ENCODE measurements at regions not wholly inside any gene's neighbourhood (a gene's known extent, or its start where the extent isn't known, plus 50 kb on each side); places are given as distances from the start of the nearest gene placed in this dataset.

DNA sequence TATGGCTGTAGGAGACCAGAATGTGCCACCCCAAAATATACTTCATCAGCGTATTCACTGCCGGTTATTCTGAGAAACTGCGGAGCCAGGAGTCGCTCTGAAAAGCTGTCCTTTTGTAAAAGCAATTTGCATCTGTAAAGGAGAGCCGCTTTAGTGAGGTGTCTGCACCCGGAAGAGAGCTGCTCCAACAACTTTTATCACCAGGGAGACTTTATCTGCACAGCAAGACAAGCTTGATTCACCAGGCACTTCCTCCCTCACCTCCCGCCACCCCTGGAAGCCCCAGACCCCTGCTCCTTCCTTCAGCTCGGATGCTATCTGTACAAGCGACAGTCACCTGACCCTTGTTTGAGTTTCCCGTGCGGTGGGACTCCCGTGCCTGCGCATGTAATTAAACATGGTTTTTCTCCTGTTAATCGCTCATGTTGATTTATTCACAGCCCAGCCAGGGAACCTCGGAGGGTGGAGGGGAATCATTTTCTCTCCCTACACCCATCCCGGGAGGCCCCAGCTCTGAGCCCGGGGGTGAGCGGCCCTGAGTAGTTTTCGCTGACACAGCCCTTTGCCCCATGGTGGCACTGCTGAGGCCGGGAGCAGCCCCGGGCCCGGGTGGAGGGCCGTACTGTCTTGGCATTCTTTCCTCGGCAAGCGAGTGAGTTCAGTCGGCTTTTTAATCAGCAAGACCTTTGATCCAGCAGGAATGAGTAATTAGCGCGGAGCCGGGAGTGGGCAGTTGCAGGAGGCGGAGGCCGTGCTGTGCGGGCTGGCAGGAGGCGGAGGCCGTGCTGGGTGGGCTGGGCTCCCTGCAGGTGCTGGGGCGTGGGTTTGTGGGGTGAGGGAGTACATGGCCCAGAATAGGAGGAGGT is 222.7 kb upstream of the CIBAR2 start:
- FAIRE-seq (no peak), DNase-seq (ENCODE audit: insufficient read length, low spot score) (no peak)

DNA sequence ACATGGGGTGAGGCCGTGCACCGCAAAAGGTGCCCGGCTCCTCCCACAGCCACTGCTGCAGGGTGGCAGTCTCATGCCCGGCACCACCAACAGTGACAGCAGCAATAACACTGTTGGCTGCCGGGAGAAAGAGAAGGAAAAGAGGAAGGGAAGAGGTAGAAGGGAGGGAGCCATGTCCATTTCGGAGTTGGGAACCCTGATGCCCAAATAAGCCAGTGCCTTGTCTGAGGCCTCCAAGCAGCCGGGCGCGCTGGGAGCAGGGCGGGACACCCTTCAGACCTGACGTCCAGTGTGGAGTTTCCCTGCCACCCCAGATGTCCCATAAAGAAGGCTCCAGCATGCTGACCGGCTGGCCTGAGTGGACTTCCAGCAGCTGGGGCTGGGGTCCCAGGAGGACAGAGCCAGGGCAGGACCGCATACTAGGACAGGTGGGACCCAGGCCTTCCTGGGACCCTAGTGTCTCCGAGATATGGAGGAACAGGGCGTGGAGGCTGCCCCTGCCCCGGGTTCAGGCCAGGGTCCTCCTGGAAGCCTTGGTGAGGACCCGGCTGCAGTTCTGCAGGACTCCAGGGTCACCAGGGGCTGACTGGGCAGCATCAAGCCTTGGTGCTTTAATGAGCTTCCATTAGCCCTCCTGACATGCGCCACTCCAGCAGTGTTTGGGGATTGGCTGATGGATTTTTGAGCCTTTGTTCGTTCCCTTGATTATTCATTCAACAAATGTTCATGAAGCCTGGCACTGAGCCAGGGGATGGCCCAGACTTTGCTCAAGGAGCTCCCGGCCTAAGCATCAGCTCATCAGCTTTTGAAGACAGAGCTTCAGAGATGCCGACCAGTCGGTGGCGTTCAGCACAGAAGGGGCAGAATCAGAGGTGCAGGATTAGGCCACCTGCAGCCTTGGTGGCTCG is 223.6 kb upstream of the CIBAR2 start:
- no peak for DNase-seq (ENCODE audit: insufficient read length, low spot score)
- FAIRE-seq: no peak

DNA sequence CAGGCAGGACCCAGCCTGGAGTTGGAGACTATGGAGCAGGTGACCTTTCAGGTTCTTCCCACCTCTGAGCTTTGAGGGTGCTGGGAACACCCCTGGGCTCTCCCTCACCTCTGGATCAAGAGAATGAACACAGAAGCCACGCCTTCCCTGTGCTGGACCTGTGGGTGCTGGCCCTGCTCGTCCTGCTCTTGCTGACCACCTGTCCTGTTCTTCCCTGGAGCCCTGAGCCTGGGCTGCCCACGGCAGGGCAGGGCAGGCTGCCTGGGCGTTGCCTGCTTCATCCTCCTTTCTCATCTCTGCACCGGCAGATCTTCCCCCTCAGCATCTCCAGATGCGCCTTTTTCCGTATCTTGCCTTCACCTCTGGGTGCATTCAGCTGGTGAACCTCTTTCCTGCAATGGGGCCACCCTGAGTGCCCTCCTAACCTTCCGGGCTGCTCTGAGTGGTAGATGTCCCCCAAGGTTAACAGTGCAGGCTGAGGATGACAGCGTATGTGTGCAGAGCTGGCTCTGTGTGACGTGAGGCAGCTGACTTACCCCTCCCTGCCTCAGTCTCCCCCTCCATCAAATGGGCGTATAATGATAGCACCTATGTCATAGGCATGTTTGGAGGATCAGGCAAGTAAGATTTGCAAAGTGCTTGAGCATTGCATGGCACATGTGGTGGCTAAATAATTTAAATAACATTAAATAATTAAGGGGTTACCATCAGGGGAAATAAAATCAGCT is 225.8 kb upstream of the CIBAR2 start:
- FAIRE-seq (no peak), DNase-seq (ENCODE audit: insufficient read length, low spot score) (no peak)

DNA sequence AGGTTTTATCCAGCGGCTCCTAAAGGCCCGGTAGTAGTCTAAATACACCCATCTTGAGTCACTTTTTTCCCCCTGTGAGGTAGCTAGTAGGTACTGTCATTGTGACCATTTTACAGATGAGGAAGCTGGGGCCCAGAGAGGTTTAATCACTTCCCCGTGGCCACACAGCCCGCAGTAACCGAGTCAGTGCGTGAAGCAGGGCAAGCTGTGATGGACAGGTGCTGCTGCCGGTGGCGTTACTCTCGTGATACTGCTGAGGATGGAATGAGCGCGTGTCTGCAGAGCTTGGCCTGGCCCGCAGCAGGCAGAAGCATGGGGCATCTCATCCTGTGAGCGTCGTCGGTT is 226.3 kb upstream of the CIBAR2 start:
- no peak for FAIRE-seq
- DNase-seq (ENCODE audit: insufficient read length, low spot score): no peak

DNA sequence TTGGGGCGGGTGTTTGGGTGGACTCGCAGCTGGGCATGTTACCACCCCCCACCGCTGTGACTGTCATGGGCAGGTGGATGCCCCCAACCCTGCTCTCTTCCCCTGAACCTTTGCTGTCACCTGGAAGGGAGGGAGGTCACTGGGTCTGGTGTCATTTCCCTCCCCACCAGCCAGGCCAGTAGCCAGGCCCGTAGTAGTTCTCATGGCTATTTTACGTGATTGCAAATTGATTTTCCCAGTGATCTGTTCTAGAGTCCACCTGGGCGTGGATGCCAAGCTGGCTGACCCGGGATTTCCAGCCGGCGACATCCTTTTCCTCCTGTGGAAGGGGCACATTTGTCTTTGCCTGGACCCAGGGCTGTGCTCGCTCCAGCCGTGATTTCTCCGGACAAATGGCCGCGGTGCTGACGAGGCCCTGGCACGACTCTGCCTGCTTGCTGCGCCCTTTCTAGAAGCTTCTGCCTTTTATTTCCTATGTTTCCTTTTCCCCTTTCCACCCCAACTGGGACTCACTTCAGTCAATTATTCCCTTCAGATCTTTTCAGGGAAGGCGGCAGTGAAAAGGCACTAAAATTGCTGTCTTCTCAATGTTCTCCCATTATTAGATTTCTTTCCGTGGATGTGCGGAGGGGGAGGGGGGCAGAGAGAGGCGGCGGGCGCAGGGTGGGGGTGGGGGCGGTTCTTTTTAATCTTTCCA is 226.9 kb upstream of the CIBAR2 start:
- DNase-seq (ENCODE audit: insufficient read length, low spot score) (no peak), FAIRE-seq (no peak)

DNA sequence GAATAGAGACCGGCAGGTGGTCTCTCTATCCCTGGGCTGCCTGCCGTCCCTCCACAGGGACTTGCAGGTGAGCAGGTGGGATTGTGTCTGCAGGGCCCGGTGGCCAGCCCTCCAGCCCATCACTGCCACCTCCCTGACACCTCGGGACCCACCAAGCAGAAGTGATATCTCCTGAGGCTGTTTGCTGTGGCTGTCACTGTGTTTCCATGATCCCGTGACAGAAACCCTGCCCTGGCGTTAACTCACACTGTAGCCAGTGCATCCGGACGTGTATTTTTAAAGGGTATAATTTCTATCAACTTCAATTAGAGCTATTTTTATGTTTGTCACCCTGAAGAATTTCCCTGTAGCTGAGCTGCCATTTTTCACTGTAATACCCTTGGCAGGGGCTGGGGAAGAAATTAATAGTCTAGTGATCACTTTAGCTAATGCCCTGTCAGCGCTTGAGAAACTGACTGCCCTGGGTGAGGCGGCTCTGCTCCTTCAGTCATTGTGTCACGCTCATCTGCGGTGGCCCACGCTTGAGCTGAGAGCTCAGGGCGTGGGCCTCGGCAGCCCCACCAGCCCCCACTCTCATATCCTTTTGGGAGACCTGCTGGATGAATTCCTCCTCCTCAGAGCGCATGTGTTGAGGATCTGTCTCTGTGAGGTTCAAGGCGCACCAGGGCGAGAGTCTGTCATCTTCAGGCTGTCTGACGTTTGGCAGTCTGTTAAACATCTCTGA is 229.9 kb upstream of the CIBAR2 start:
- FAIRE-seq (no peak), DNase-seq (ENCODE audit: insufficient read length, low spot score) (no peak)

DNA sequence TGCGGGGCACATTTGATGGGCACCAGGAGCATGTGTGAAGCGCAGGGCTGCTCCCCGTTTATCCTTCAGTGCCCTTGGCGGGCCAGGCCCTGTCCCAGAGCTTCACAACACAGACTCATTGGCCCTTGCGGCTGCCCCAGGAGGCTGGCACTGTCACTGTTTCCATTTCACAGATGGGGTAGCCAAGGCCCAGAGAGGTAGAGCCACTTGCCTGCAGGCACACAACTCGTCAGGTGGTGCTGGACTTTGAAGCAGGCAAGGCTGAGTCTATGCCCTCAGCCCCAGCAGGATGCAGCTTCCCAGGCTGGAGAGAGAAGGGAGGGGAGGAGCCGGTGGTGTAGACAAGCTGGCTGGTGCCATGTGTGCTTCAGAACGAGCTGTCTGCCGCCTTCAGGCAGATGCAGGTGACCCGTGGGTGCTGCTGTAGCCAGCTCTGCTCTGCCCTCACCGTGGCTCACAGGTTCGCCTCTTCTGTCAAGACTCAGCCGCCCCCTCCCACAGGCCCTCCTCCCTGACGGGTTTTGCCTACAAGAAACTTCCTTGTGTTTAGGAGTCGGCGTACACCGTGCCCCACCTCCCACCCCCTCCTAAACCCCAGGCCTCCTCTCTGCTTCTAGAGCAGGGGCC is 232.3 kb upstream of the CIBAR2 start:
- FAIRE-seq (no peak), DNase-seq (ENCODE audit: insufficient read length, low spot score) (no peak)

DNA sequence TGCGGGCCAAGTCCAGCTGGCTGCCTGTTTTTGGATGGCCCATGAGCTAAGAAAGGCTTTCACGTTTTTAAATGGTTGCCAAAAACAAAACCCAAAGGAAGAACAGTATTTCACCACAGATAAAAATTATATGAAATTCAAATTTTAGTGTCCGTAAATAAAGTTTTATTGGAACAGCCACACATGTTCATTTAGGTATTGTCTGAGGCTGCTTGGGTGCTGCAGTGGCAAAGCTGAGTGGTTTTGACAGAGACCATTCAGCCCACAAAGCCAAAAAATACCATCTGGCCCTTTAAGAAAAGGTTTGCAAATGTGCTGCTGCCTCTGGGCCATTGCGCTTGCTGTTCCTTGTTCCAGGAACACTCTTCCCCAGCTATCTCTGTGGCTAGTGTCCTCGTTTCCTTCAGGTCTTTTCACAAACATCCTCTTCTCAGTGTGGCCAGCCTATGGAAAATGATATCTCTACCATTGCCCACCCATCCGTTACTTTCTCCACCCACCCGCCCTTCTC is 232.9 kb upstream of the CIBAR2 start:
- no peak for FAIRE-seq

DNA sequence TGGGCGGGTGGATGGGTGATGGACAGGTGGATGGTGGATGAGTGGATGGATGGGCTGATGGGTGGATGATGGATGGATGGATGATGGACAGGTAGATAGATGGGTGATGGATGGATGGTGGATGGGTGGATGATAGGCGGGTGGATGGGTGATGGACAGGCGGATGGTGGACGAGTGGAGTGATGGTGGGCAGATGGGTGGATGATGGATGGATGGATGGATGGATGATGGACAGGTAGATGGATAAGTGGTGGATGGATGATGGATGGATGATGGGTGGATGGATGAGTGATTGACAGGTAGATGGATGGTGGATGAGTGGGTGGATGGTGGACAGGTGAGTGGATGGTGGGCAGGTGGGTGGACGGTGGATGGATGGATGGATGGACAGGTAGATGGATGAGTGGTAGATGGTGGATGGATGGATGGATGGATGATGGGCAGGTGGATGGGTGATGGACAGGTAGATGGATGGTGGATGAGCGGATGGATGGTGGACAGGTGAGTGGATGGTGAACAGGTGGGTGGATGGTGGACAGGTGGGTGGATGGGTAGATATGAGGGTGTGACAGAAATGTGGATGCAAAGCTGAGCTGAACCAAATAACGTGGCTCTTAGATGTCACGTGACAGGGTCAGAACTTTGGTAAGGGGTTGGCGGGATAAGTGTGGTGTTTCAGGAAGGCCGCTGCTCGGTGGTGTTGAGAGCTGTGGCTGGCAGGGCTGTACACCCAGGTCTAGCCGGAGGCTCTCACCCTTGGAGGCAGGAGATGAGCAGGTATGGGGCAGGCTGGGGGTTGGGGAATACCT is 234.3 kb upstream of the CIBAR2 start:
- no peak for DNase-seq (ENCODE audit: insufficient read length, low spot score)
- peak; percentile 94 for FAIRE-seq

More for the DNA sequence above, 232.9 kb upstream of the CIBAR2 start:
- no peak for DNase-seq (ENCODE audit: insufficient read length, low spot score)

DNA sequence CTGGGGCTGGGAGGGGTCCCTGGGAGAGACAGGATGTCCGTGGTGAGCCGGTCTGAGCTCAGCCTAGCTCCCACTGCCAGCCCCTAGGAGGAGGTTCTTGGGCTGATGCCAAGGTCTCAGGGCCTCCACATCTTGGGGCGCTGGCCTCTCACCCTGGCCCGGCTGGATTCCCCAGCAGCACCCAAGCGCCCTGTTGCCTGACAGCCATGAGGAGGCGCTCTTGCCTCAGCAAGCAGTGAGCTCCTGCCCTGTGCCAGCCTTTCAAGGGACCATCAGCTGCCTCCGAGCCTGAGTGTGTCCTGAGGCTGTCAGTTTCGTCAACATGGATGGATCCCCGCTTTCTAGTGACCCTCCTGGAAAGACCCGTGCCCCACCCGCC is 234.9 kb upstream of the CIBAR2 start:
- DNase-seq (ENCODE audit: insufficient read length, low spot score) (no peak), FAIRE-seq (no peak)

DNA sequence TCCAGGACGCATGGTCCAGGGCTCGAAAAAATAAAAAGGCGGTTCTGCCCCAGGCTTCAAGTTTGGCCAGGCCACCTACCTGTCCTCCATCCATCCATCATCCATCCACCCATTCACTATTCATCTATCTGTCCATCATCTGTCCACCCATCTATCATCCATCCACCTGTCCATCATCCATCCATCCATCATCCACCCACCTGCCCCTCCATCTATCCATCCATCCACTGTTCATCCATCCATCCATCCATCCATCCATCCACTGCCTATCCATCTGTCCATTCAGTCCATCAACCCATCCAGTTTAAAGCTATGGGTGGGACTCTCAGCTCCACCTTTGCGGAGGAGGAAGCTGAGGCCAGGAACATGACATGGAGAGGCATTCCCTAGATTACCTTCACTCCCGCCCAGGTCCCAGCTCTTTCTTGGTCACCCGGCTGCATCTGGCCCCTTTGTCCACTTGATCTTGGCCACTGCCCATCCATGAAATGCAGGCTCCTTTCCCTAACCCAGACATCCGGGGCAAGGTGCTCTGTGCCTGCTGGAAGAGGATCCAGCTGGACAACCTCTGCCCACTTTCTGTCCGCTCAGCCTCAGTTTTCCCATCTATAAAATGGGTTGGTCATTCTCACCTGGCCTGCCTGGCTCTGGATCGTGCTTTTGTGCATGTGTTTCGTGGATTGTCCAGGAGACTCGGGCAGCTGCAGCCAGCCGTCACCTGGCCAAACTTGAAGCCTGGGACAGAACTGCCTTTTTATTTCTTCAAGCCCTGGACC is 236.0 kb upstream of the CIBAR2 start:
- FAIRE-seq: peak; percentile 85
- no peak for DNase-seq (ENCODE audit: insufficient read length, low spot score)

DNA sequence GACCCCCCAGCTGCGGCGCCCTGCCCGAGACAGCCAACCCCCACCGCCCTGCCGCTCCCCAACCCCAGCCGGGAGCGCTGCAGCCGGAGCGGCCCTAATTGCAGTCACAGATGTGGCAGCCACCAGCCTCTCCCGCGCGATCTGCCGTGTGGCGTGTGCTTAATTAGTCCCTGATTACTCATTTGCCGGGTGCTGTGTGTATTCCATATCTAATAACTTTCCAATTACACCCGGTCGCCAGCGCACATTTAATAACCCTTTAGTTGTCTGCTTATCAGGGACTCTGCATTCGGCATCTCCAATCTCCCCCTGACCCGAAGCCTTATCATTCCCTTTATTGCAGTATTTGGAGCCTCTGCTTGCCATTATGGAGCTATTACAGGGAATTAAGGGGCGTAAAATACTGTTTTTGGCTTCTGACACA is 236.7 kb upstream of the CIBAR2 start:
- FAIRE-seq: no peak
- no peak for DNase-seq (ENCODE audit: insufficient read length, low spot score)

DNA sequence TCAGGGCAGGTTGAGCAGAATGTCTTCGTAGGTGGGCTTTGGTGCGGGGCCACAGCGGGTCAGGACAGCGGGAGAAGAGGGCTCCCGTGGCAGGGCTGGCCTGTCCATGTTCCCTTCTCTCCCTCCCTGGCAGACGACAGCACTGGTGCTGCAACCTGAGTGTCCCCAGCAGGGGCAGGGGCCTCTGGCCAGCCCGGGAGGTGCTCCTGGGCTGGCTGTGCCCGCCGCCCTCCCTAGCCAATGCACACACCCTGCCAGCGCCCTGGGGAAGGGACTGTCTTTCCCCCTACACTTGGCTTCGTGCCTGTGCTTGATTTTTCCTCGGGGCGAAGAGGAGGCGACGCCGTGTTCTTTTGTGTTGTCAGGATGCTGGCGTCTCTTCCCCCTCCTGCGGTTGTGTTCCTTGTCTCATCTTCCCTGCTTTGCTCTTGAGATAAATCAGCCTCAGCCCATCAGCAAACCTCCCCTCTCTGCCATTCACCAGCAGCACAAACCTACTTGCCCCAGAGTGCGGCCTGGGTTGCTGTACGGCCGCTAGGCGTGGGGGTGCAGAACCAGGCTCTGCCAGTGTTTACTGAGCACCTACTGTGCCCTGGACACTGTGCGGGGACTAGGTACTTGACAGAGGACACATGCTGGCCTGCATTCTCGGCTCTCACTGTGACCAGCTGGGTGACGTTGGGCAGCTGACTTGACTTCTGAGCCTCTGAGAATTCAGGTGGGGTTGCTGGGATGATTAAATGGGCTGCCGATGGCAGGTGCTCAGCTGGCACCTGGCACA is 237.3 kb upstream of the CIBAR2 start:
- FAIRE-seq: peak; percentile 49
- DNase-seq (ENCODE audit: insufficient read length, low spot score): no peak

DNA sequence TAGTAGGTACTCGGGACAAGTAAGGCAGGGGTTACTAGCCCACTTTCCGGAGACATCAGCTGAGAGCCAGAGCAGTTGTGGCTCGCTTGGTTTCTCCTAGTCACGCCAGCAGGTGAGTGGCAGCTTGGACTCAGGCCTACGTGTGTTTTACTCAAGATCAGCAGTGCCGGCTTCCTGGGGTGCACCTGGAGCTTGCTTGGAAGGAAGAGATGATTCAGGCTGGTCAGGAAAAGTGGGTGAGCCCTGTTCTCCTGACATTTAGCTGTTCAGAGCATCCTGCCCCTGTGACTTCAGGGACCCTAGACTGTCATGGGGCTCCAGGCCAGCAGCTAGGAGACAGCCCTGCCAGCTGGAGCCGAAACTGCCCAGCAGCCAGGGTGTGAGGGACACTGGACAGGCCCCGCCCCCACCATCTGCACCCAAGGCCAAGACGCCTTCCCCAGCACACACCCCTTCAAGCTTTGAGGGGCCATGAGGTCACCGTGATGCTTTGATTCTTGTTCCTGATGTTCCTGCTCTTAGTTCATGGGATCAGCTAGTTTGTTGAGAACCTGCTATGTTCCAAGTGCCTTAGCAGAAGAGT is 238.0 kb upstream of the CIBAR2 start:
- no peak for DNase-seq (ENCODE audit: insufficient read length, low spot score)
- peak; percentile 23 for FAIRE-seq

DNA sequence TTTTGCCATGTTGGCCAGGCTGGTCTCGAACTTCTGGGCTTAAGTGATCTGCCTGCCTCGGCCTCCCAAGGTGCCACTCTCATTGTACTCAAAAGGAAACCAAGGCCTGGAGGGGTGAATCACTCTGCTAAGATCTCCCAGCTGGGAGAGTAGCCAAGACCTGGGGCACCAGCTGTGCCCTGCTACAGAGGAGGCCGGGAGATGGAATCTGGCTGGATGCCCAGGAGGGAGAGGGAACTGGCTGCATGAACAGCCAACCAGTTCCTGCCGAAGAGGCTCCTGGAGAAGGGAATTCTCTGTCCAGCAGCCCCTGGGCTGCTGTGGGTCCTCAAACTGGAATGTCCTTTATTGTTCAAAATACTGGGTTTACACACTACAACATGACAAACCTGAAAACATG is 238.7 kb upstream of the CIBAR2 start:
- peak; percentile 74 for FAIRE-seq
- peak; percentile 97 for DNase-seq (ENCODE audit: insufficient read length, low spot score)

DNA sequence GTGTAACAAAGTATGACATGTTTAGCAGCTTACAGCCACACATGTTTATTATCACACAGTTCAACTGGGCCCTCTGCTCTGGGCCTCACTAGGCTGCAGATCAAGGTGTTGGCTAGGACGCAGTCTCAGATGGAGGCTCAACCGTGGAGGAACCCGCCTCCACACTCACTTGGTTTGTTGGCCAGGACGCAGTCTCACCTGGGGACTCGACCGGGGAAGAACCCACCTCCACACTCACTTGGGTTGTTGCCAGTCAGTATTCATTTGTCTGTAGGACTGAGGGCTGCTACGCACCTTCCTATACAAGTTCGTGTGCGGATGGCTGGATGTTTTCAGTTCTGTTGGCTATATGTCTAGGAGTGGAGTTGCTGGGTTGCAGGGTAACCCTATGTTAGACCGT is 240.7 kb upstream of the CIBAR2 start:
- FAIRE-seq: peak; percentile 59
- no peak for DNase-seq (ENCODE audit: insufficient read length, low spot score)

All from HTR-8/SVneo (cell line).